Chondrocyte (in vitro differentiated cells): ENCODE measurements at regions not wholly inside any gene's neighbourhood (a gene's known extent, or its start where the extent isn't known, plus 50 kb on each side); places are given as distances from the start of the nearest gene placed in this dataset.
"Not testable (repeated sequence)": the region's sequence is repeated elsewhere in the genome, so short reads cannot be mapped to it uniquely, and the experiment has no call there.

Source experiments
- DNase-seq: peaks from one replicate; pipeline ENCODE4 v3.0.0; 2021; ENCODE audit warnings: mixed read lengths, low spot score
- H3K27ac Mint-ChIP-seq: one replicate; pipeline ENCODE4 v1.8.0; 2021; ENCODE audit warnings: mild to moderate bottlenecking, moderate library complexity, mixed read lengths; ENCODE audit not compliant: unreplicated experiment
- H3K27me3 Mint-ChIP-seq: 2 replicates; pipeline ENCODE4 v1.8.0; 2021; ENCODE audit warnings: low read depth, mixed read lengths
- H3K36me3 Mint-ChIP-seq: 2 replicates; pipeline ENCODE4 v1.8.0; 2021; ENCODE audit warnings: low read depth, mixed read lengths
- H3K4me1 Mint-ChIP-seq: 2 replicates; pipeline ENCODE4 v1.8.0; 2021; ENCODE audit warnings: low read depth, mild to moderate bottlenecking, mixed read lengths
- H3K4me3 Mint-ChIP-seq: one replicate; pipeline ENCODE4 v1.8.0; 2021; ENCODE audit warnings: mild to moderate bottlenecking, moderate library complexity, mixed read lengths; ENCODE audit not compliant: unreplicated experiment
- H3K9me3 Mint-ChIP-seq: 2 replicates; pipeline ENCODE4 v1.8.0; 2021; ENCODE audit warnings: low read depth, mixed read lengths
- TF ChIP-seq, protein P1 (sequence below): fragments of 200-600 bp; sonication (generic); IDR thresholded peaks from 2 replicates; pipeline ENCODE4 v1.5.0; 2021; ENCODE audit warnings: antibody characterized with exemption, mild to moderate bottlenecking, moderate library complexity

DNA sequence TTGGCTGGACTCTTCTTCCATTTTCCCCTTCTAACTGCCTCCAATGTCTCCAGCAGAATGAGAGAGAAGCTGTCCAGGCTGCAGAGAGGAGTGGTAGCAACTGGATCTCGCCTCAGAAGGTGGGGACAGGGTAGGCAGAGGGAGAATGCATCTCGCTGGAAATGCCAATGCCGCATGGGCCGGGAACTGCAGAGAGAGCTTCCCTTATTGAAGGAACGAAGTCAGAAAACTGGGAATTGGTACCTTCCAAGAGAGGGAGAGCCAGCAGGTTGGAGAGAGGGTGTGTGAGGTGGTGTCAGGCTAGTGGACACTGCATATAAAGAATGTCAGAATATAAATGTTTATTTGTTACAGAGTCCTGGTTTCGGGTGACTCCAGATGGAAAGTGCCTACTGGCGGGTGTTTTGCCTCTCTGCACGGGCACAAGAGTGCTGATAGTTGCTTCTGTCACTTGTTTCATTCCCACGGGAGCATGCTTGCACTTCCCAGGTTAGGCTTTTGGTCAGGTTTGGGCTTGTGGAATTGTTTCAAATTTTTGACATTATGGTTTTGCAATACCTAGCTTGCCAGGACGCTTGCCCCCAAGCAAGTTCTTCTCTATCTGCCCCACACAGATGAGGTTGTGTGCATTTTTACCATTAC lies 156.8 kb upstream of the STS start:
- Mint-ChIP-seq H3K27me3 (no peaks in the 10 kb centered on the region), H3K27ac (no peak overlapping the region), H3K9me3 (peaks cover 14% of the 10 kb centered on the region), H3K4me3 (no peak overlapping the region), H3K4me1 (no peaks in the 10 kb centered on the region), H3K36me3 (peaks cover 3% of the 10 kb centered on the region)
- no peak for DNase-seq
- TF ChIP-seq, protein P1, sequence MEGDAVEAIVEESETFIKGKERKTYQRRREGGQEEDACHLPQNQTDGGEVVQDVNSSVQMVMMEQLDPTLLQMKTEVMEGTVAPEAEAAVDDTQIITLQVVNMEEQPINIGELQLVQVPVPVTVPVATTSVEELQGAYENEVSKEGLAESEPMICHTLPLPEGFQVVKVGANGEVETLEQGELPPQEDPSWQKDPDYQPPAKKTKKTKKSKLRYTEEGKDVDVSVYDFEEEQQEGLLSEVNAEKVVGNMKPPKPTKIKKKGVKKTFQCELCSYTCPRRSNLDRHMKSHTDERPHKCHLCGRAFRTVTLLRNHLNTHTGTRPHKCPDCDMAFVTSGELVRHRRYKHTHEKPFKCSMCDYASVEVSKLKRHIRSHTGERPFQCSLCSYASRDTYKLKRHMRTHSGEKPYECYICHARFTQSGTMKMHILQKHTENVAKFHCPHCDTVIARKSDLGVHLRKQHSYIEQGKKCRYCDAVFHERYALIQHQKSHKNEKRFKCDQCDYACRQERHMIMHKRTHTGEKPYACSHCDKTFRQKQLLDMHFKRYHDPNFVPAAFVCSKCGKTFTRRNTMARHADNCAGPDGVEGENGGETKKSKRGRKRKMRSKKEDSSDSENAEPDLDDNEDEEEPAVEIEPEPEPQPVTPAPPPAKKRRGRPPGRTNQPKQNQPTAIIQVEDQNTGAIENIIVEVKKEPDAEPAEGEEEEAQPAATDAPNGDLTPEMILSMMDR = no peak

DNA sequence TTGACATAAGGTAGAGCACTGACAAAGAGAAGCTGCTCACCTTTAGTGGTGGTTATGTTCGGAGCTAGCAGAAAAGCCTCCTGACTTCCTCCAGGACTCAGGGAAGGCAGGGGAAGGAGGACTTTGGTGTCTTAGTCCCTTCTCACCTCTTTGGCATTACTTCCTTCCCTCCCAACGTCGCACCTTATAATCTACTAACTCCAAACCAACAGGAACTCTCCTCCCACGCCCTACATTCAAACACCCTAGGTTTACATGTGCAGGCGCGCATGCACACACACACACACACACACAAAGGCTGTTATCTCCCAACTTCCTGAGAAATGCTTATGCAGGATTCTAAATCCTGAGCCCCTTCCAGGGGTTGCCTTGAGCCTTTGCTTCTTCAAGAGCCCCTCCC lies 157.7 kb upstream of the STS start:
- no peak for DNase-seq
- Mint-ChIP-seq H3K27me3 (no peaks in the 10 kb centered on the region), H3K4me3 (no peak overlapping the region), H3K36me3 (peaks cover 2% of the 10 kb centered on the region), H3K9me3 (peaks cover 10% of the 10 kb centered on the region), H3K27ac (no peak overlapping the region), H3K4me1 (no peaks in the 10 kb centered on the region)
- TF ChIP-seq, protein P1 = no peak

DNA sequence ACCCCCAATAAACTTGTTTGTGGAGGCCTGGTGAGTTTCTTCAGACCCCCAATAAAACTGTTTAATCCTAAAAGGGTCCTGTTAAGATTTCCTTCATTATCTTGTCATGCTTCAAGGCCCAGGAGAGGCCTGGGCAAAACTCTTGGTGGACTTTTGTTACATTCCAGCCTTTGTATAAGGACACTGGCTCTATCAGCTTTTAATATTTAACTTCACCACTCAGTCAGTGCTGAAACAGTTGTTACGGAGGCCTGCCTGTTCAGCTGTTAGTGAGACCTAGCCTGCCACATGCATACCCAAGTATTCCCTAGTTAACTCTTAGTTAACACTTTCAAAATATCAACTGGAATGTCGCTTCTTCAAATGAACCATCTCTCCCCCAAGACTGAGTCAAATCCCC lies 158.8 kb upstream of the STS start:
- H3K4me3 Mint-ChIP-seq, H3K4me1 Mint-ChIP-seq, H3K27ac Mint-ChIP-seq, H3K36me3 Mint-ChIP-seq, DNase-seq, H3K27me3 Mint-ChIP-seq, H3K9me3 Mint-ChIP-seq: not testable (repeated sequence)

DNA sequence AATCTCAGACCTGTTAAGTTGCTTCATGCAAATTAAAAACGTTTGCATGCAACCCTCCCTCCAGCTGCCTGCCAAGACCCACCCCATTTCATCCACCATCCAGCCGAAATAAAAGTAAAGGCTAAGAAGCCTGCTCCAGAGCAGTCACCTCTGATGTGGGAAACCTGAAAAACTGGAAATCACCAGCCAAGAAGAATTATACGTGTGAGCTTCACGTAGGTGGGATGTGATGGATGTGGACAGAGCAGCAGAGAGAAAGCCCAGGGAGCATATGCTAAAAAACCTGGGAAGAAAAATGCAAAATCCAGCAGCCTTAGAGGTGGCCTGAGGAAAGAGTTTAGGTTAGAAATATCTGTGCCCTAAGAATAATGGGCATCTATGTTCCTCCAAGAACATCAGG lies 160.6 kb upstream of the STS start:
- DNase-seq = no peak
- Mint-ChIP-seq H3K36me3 (no peaks in the 10 kb centered on the region), H3K27ac (no peak overlapping the region), H3K4me1 (peaks cover 3% of the 10 kb centered on the region), H3K27me3 (no peaks in the 10 kb centered on the region), H3K4me3 (no peak overlapping the region), H3K9me3 (peaks cover 4% of the 10 kb centered on the region)
- TF ChIP-seq, protein P1 = no peak

DNA sequence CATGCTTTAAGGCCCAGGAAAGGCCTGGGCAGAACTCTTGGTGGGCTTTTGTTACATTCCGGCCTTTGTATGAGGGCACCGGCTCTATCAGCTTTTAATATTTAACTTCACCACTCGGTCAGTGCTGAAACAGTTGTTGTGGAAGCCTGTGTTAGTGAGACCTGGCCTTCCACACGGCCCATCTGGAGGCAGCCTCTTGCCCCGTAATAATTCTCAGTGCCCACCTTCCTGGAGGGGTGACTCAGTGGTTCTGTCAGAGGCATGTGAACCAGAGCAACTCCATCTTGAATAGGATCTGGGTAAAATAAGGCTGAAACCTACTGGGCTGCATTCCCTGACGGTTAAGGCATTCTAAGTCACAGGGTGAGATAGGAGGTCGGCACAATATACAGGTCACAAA lies 162.0 kb upstream of the STS start:
- no peaks in the 10 kb centered on the region for H3K36me3 Mint-ChIP-seq
- no peak overlapping the region for H3K27ac Mint-ChIP-seq
- peaks cover 8% of the 10 kb centered on the region for H3K4me1 Mint-ChIP-seq
- H3K27me3 Mint-ChIP-seq = no peaks in the 10 kb centered on the region
- DNase-seq = no peak
- TF ChIP-seq, protein P1 = no peak
- H3K9me3 Mint-ChIP-seq = peaks cover 4% of the 10 kb centered on the region
- no peak overlapping the region for H3K4me3 Mint-ChIP-seq

DNA sequence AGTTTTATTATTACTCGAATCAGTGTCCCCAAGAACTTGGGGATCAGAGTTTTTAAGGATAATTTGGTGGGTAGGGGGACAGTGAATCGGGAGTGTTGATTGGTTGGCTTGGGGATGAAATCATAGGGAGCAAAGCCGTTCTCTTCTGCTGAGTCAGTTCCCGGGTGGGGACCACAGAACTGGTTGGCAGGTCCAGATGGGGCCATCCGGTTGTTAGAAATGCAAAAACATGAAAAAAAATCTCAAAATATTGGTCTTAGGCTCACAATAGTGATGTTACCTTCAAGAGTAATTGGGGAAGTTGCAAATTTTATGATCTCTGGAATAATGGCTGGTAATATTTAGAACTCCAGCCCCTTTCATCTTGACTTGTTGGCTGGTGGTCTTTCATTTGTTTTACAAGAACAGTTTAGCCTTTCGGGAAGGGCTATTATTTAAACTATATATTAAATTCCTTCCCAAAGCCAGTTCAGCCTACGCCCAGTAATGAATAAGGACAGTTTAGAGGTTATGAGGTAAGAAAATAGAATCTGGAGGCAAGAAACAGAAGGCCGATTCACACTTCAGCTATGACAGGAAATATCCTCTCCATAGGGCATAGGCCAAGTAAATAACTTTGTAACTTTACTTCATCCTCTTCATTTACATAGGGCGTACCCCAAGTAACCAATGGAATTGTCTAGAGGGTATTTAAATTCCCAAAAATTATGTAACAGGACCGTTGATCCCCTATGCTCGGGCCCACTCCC lies 164.1 kb upstream of the STS start:
- Mint-ChIP-seq H3K9me3 (peaks cover 4% of the 10 kb centered on the region), H3K4me3 (no peak overlapping the region), H3K4me1 (peaks cover 8% of the 10 kb centered on the region), H3K36me3 (no peaks in the 10 kb centered on the region), H3K27me3 (no peaks in the 10 kb centered on the region), H3K27ac (no peak overlapping the region)
- TF ChIP-seq, protein P1 = no peak
- no peak for DNase-seq
